NCI-H2107 treated with DMSO at 0.1 percent for 48 hours (cell line): ENCODE measurements at regions not wholly inside any gene's neighbourhood (a gene's known extent, or its start where the extent isn't known, plus 50 kb on each side); places are given as distances from the start of the nearest gene placed in this dataset.
"Not testable (repeated sequence)": the region's sequence is repeated elsewhere in the genome, so short reads cannot be mapped to it uniquely, and the experiment has no call there.

Experiments
- DNase-seq: peaks from one replicate; lab custom pipeline; 2025; ENCODE audit not compliant: unreplicated experiment; lab: John Stamatoyannopoulos, UW

GRCh38 chr16:88226302-88226701 is 156.5 kb upstream of the ZNF469 start:
- not testable (repeated sequence) for DNase-seq

- not testable (repeated sequence) for DNase-seq
Observed at GRCh38 chr16:88227026-88227721, 155.6 kb upstream of the ZNF469 start.

DNA sequence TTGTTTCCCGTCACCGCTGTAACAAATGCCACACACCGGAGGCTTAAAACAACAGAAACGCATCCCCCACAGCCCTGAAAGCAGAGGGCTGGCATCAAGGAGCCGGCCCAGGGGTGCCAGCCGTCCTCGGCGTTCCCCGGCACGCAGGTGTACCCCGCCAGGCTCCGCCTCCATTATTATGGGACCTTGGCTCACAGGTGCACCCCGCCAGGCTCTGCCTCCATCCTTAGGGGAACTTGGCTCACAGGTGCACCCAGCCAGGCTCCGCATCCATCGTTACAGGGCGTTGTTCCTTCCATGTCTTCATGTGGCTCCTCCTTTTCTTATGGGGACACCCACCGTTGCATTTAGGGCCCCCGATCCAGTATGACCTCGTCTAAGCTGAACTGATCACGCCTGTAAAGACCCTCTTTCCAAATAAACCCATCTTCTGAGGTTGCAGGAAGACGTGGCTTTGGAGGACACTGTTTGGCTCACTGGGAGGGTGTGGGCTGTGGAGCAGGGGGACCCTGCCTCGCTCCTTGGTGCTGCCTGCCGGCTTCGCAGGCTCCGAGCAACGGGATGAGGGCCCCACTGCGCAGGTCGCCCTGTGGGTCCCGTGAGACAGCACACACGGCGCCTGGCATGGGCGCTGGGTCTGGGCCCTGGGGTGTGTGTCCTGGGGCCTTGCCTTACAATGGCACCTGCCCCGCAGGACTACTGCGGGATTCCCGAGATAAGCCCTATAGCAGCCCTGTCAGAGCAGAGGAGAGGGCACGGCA is 154.9 kb upstream of the ZNF469 start:
- DNase-seq, result not testable (repeated sequence)

- not testable (repeated sequence) for DNase-seq
Observed at GRCh38 chr16:88228751-88229150, 154.0 kb upstream of the ZNF469 start.

DNA sequence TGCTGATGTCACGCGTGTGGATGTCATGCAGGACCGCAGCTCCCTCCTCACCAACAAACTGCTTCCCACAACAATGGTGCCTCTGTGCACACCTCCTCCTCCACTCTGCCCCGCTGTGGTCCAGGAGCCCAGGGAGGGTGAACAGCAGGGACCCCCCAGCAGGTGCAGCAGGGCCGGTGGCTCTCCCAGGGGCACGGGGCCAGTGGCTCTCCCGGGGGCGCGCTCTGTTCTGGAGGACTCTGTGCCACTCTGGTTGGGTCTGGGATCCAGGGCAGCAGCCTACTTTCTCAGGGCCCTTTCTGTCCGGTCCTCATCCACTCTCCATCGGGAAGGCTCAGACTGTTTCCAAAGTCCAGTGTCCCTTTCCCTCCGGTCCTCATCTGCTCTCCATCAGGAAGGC is 153.0 kb upstream of the ZNF469 start:
- DNase-seq, result not testable (repeated sequence)

GRCh38 chr16:88230276-88230966 is 152.3 kb upstream of the ZNF469 start:
- not testable (repeated sequence) for DNase-seq

DNA sequence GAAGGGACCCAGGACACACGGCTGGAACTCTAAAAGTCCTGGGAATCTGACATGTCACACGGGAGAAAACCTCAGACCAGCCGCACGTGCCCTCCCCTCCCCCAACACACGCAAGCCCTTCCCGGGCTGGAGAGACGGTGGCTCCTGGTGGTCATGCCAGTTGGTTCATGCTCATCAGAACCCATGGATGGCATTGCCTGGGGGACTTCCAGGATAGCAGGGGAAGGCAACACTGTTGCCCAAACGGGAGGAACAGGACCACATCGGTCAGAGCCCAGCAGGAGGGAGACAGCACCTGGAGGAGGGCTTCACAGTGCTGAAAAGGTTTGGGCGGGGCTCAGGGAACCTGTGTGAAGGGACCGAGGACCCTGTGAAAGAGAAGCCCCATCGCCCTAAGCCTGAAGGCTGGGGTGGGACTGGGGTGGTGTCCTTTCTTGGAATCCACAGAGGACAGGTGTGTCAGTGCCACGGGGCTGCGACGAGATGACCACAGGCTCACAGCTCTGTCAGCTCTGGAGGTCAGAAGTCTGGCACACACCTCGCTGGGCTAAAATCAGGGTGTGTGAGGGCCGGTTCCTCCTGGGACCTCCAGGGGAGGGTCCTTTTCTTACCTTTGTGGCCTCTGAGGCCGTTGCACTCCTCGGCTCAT is 151.7 kb upstream of the ZNF469 start:
- not testable (repeated sequence) for DNase-seq

GRCh38 chr16:88231839-88232238 is 150.9 kb upstream of the ZNF469 start:
- not testable (repeated sequence) for DNase-seq

GRCh38 chr16:88232401-88233258 is 150.1 kb upstream of the ZNF469 start:
- not testable (repeated sequence) for DNase-seq

DNA sequence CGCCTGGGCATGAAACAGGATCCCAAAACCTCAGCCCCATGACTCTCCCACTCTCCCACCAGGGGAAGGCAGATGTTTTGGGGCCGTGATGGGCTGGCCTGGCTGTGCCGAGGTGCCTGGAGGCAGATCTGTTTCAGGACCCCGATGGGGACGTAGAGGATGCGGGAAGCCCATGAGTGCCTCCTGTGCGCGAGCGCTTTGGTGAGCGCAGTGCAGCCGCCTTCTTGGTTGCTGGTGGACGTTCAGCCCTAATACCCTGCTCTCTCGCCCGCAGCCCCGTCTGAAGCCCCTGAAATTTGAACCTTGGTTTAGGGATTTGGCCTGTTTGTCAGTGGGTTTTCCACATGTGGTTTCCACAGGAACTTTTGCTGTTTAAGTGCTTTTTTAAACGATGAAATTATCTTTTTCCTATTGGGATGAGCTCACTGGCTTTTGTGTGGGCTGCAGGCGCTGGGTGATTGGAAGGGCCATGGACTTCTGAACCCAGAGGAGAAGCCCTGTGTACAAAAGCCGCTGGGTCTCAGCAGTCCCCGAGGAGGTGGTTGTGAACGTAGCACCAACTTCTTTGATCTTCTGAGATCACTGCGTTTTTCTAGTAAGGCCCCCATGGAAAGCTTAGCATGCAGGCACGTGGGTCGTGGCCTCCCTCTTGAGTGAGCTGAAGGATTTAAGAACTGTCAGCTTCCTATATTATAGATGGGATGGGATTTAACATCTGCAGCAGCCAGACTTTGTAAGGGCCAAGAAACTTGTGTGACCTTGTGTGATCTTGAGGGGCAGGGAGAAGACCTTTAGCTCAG is 148.9 kb upstream of the ZNF469 start:
- DNase-seq, result not testable (repeated sequence)

DNA sequence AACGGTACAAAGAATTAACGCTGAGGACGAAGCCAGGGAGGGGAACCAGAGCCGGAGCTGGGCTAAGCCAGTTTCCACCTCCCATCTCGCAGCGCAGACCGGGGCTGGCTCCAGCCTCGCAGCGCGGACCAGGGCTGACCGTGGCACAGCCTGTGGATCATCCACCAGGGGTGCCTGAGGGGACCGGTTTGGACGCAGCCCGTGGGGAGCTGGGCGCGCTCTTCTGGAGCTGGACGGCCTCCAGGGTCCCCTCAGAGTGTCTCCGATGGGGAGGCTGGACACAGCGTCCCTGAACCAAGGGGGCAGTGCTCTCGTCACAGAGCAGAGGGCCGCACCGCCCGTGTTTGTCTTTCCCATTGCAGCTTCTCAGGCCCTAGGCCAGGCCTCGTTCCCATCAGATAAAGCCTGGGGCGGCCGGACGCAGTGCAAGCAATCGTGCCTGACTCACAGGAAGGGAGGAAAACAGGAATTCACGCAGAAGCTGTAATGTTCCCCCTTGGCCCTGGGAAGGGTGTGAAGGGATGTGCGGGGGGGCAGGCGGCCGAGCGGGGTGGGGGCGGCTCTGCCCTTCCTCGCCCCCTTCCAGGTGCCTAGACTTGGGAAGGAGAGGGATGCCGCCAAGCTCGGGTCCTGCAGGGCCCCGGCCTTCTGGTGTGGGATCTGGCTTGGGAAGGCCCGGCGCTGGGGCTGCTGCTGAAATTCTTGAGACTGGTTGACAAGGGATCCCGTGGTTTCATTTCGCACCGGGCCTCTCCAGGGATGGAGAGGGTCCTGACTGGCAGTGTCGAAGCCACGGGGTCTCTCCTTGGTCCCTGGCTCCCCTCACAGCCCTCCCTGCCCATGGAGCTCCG is 148.1 kb upstream of the ZNF469 start:
- not testable (repeated sequence) for DNase-seq

- DNase-seq, result not testable (repeated sequence)
Observed at GRCh38 chr16:88235691-88236090, 147.1 kb upstream of the ZNF469 start.

GRCh38 chr16:88236229-88236628 is 146.5 kb upstream of the ZNF469 start:
- DNase-seq, result not testable (repeated sequence)

GRCh38 chr16:88237314-88237713 is 145.4 kb upstream of the ZNF469 start:
- DNase-seq, result not testable (repeated sequence)

DNA sequence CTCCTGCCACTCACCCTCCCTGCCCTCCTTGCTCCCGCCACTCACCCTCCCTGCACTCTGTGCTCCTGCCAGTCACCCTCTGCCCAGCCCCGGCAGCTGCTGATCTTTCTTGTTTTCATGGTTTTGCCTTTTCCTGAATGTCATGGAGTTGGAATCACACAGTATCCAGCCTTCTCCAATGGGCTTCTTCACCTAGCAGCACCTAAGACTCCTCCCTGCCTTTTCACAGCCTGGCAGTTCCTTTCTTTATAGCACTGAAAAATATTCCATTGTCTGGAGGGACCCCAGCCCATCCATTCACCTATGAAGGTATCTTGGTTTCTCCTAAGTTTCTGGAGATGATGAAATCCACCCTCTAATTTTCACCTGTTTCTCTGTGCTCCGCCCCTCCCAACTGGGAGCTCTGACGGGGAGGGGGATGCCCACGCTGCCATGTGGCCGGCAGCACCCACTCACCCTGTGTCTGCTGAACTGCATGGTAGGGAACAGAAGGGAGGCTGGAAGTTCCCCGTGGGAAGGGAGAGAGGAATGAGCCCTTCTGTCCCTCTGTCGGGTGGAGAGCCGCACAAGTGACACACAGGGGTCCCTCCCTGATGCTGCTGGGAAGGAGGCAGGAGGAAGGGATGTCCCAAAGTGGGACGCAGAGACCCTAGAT is 144.9 kb upstream of the ZNF469 start:
- DNase-seq, result not testable (repeated sequence)

- not testable (repeated sequence) for DNase-seq
Observed at GRCh38 chr16:88238732-88239274, 144.0 kb upstream of the ZNF469 start.

DNA sequence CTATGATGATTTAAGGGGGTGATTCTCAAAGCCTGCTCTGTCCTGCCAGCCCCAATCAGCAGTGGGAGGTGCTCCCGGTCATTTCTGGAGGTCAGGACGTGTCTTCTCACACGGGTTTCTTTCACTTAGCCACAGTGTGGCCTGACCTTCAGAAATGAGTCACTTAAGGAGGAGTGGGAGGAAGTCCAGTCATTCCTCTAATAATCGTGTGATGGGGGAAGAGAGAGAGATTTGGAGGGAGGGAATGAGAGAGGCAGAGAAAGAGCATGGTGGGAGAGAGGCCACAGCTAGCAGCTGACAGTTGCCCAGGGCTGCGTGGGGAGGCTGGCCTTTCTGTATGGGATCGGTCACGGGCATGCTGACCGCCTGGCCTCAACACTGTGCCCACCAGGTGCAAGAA is 142.6 kb upstream of the ZNF469 start:
- not testable (repeated sequence) for DNase-seq

DNA sequence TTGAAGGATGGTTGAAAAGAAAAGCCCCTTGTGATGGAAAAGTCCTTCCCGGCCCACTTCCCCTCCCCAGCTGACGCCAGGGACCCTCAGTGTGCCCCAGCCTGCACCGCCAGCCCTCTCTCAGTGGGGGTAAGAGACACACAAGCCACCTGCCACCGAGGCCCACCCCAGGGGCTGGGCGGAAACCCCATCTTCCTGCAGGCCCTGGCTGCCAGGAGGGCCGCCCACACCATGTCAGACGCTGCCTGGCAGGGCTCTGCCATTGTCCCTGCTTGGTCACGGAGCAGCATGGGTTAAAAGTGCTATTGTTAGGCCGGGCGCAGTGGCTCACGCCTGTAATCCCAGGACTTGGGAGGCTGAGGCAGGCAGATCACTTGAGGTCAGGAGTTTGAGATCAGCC is 142.0 kb upstream of the ZNF469 start:
- DNase-seq, result not testable (repeated sequence)
